ENCODE measurements at regions not wholly inside any gene's neighbourhood (a gene's known extent, or its start where the extent isn't known, plus 50 kb on each side); places are given as distances from the start of the nearest gene placed in this dataset.
A peak's percentile ranks its signal among the peaks of the same experiment; 100 is the strongest.

DNA sequence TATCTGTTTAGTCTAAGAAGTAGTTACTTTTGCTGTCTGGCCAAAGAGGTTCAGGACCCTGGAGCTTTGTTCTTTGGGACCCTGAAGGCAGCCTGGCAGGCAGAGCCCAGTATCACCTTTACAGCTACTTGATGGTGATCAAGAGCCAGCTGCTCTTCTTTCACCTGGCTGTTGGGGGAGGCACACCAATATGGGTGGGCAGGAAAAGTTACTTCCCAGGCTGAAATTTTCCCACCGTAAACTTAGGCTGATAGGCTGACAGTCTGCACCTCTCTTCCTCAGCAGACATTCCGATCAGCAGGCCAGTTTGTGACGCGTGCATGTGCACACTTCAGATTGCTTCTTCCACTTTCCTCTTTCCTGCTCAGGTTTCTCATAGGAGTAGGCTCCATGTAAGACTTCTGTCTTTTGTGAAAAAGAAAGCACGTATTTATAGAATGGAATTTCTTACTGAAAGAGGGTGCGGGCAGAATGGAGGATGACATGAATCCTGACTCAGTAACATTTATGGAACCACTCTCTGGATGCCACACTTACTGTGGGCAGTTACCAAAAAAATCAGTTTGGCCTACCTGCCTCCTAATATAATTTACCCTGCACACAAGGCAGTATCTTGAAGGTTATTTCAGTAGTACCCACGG, 223.9 kb upstream of the DMRT1 start:
- WGBS: 57% methylated on average over 7 of the region's 7 CpGs
- H3K4me1 ChIP-seq (replicated peaks): peaks cover 11% of the 10 kb centered on the region
- DNase-seq (ENCODE audit: low spot score): no peak
- peak overlapping the region; percentile 5 to 31 for H3K27ac ChIP-seq
- H3K9me3 ChIP-seq: no peaks in the 10 kb centered on the region
- no peak overlapping the region for H3K4me3 ChIP-seq
- intact Hi-C loops (cut with DNase I): loop anchor here (5.0 kb wide), 1 partner anchor 80 kb away; no protein-coding TSS in a partner anchor
- H3K27me3 ChIP-seq (replicated peaks; ENCODE audit: insufficient read depth): no peaks in the 10 kb centered on the region
- TF ChIP-seq POLR2A (IDR thresholded peaks at IDR 0.05) (no peak), POLR2AphosphoS5 (IDR thresholded peaks at IDR 0.05) (no peak)
- TF ChIP-seq, protein P1, sequence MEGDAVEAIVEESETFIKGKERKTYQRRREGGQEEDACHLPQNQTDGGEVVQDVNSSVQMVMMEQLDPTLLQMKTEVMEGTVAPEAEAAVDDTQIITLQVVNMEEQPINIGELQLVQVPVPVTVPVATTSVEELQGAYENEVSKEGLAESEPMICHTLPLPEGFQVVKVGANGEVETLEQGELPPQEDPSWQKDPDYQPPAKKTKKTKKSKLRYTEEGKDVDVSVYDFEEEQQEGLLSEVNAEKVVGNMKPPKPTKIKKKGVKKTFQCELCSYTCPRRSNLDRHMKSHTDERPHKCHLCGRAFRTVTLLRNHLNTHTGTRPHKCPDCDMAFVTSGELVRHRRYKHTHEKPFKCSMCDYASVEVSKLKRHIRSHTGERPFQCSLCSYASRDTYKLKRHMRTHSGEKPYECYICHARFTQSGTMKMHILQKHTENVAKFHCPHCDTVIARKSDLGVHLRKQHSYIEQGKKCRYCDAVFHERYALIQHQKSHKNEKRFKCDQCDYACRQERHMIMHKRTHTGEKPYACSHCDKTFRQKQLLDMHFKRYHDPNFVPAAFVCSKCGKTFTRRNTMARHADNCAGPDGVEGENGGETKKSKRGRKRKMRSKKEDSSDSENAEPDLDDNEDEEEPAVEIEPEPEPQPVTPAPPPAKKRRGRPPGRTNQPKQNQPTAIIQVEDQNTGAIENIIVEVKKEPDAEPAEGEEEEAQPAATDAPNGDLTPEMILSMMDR (IDR thresholded peaks at IDR 0.05): no peak
- H3K36me3 ChIP-seq: no peaks in the 10 kb centered on the region

DNA sequence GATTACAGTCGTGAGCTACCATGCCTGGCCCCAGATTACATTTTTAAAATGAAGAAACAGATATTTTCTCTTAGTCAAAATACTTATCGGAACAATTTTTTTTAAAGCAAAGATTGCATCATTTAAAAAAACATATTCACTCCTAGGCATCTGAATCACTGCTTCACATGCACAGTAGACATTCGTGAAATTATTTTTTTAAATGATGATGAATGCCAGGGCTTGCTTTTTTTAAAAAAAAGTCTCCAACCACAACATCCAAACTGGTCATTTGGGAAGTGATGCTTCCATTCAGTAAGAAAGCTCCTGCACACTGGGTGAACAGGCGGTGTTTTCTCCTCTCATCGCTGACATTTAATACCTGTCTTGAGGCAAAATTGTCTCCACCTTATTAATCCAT, 223.0 kb upstream of the DMRT1 start:
- Histone ChIP-seq H3K9me3 (no peaks in the 10 kb centered on the region), H3K4me3 (no peak overlapping the region), H3K27ac (no peak overlapping the region), H3K27me3 (replicated peaks; ENCODE audit: insufficient read depth) (no peaks in the 10 kb centered on the region), H3K36me3 (no peaks in the 10 kb centered on the region), H3K4me1 (replicated peaks) (peaks cover 11% of the 10 kb centered on the region)
- WGBS: 80% methylated on average over 5 of the region's 5 CpGs
- DNase-seq (ENCODE audit: low spot score): no peak
- intact Hi-C loops (cut with DNase I): loop anchor here (5.0 kb wide), 1 partner anchor 79 kb away; no protein-coding TSS in a partner anchor
- no peak for TF ChIP-seq POLR2A (IDR thresholded peaks at IDR 0.05)
- no peak for TF ChIP-seq POLR2AphosphoS5 (IDR thresholded peaks at IDR 0.05)
- TF ChIP-seq, protein P1 (IDR thresholded peaks at IDR 0.05): no peak

DNA sequence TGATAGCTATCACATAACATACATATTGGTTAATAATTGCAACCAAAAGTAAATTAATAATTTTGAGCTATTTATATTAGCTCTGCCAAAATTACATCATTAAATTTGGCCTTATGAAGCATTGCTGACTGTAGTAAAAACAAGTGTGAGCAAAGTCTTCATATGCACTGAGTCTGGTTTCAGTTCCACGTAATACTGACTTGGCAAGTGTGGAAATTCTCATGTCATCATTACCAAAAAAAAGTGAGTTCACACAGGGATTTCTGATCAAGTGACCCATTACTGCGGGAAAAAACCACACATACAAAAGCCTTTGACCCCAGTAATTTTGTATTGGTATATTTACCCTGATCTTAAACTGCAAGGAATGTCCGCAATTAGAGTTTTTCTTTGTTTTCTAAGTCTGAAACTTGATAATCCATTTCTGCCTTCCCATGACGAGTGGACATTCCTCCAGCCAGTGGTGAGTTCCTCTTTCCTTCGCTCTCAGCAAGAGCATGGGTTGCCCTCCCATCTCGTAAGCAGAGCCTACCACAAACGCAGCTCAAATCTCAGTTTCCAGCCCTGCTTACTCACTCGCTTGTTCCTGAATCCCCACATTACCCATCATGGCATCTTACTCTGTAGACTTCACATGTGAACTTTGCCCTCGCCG, 220.2 kb upstream of the DMRT1 start:
- Histone ChIP-seq H3K4me3 (no peak overlapping the region), H3K9me3 (no peaks in the 10 kb centered on the region), H3K27me3 (replicated peaks; ENCODE audit: insufficient read depth) (no peaks in the 10 kb centered on the region), H3K4me1 (replicated peaks) (peaks cover 8% of the 10 kb centered on the region), H3K36me3 (no peaks in the 10 kb centered on the region), H3K27ac (peak overlapping the region in 1 of 2 donors; percentile 6)
- DNase-seq (ENCODE audit: low spot score): no peak
- intact Hi-C loops (cut with DNase I): no loop called here
- TF ChIP-seq POLR2A (IDR thresholded peaks at IDR 0.05) (no peak), POLR2AphosphoS5 (IDR thresholded peaks at IDR 0.05) (no peak)
- TF ChIP-seq, protein P1 (IDR thresholded peaks at IDR 0.05): no peak
- 77% methylated on average over 10 of the region's 10 CpGs for WGBS

DNA sequence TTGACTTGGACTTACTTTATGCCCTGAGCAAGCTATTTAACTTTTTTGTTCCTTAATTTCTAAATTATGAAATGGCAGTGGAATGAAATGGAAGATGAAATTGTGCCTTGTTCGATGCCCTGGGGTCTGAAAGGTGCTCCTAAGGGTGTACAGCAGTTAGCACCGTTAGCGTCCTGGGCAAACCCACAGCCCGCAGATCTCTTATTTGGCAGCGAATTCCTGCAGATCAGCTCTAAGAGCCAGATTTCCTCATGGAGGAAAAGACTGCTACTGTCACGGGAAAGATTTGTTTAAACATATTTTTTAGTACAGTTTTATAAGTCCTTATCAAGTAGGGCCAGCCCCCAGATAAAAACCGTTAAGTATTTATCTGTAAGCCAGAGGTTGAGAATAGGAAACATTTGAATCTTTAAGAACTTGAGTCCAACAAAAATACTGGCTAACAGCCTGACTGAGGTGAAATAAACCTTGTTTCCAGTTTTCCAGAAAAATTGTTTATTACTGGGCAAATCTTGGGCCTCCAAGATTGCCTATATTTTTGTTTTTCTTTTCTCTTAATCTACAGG, 216.5 kb upstream of the DMRT1 start:
- H3K36me3 ChIP-seq: no peaks in the 10 kb centered on the region
- TF ChIP-seq, protein P1 (IDR thresholded peaks at IDR 0.05): no peak
- TF ChIP-seq POLR2A (IDR thresholded peaks at IDR 0.05): no peak
- no peaks in the 10 kb centered on the region for H3K9me3 ChIP-seq
- no peak overlapping the region for H3K4me3 ChIP-seq
- peak overlapping the region; percentile 3 to 8 for H3K27ac ChIP-seq
- no peak for DNase-seq (ENCODE audit: low spot score)
- intact Hi-C loops (cut with DNase I): loop anchor here (5.0 kb wide), 1 partner anchor 57 kb away; no protein-coding TSS in a partner anchor
- peaks cover 3% of the 10 kb centered on the region for H3K4me1 ChIP-seq (replicated peaks)
- 13% methylated on average over 7 of the region's 7 CpGs for WGBS
- no peaks in the 10 kb centered on the region for H3K27me3 ChIP-seq (replicated peaks; ENCODE audit: insufficient read depth)

Measured in prostate gland (tissue), 2 donors.